Activated CD4-positive, alpha-beta memory T cell treated with anti-CD3 and anti-CD28 coated beads for 36 hours (primary cell): ENCODE measurements at regions not wholly inside any gene's neighbourhood (a gene's known extent, or its start where the extent isn't known, plus 50 kb on each side); places are given as distances from the start of the nearest gene placed in this dataset.

ENCODE experiments used
- CTCF ChIA-PET: fragments of 350-600 bp; sonication (Branson Sonifier 250); formaldehyde crosslinking; loops from one replicate; lab custom pipeline; 2021; ENCODE audit warnings: antibody characterized with exemption, inconsistent platforms; lab: Charles Lee
- POLR2A ChIA-PET: fragments of 350-600 bp; sonication (Branson Sonifier 250); formaldehyde crosslinking; loops from one replicate; lab custom pipeline; 2021; ENCODE audit warnings: antibody characterized with exemption; lab: Charles Lee
- DNase-seq: peaks from one replicate; pipeline ENCODE4 v3.0.0-alpha.2; 2020
- H3K27ac Mint-ChIP-seq: one replicate; pipeline ENCODE4 v1.8.0; 2021; ENCODE audit warnings: mixed read lengths
- H3K27me3 Mint-ChIP-seq: one replicate; pipeline ENCODE4 v1.8.0; 2021; ENCODE audit warnings: mixed read lengths
- H3K36me3 Mint-ChIP-seq: one replicate; pipeline ENCODE4 v1.8.0; 2021; ENCODE audit warnings: mixed read lengths
- H3K4me1 Mint-ChIP-seq: one replicate; pipeline ENCODE4 v1.8.0; 2021; ENCODE audit warnings: low read depth, mixed read lengths
- H3K4me3 Mint-ChIP-seq: one replicate; pipeline ENCODE4 v1.8.0; 2021; ENCODE audit warnings: mild to moderate bottlenecking, mixed read lengths
- H3K9me3 Mint-ChIP-seq: one replicate; pipeline ENCODE4 v1.8.0; 2021; ENCODE audit warnings: mixed read lengths
- intact Hi-C: fragments of 100-400 bp; cut with micrococcal nuclease; formaldehyde crosslinking; loops from one replicate; pipeline ENCODE4 v1.15.1; 2023

DNA sequence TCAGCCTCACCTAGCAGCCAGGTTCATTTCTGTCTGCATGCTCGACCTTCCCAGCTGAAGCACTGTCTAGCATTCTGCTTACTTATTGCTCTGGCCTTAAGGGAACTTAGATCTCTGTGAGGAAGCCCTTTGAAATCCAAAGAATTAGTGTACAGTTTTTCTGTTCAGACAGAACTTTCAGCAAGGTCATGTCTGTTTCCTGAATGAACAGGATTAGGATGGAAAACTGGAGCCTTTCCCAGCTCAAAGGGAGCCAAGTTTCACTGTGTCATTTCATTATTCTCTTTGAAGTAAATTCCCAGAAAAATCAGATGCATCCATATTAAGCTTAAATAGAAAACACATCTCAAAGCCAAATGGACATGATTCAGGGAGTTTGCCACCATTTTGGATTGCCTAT is 457.3 kb upstream of the KCNMB2 start:
- H3K36me3 Mint-ChIP-seq, result no peaks in the 10 kb centered on the region

DNA sequence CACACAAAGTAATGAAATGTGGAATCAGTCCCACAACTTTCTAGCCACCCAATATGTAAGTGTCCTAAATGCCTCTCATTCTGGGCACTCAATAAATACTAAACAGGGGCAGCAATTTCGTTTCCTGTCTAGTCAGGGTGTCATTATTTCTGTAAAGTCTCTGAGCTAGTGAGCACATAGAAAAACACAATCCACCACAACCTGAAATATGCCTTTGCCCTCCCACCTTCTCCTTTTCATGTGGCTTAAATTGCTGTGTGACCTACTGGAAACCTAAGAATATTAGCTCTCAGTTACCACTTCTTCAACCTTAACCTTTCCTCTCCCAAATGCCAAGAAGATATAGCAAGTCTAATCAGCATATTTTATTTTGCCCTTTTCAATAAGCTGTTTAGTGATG is 456.3 kb upstream of the KCNMB2 start:
- POLR2A ChIA-PET, result no interaction called here
- intact Hi-C loops, result no loop called here
- H3K27me3 Mint-ChIP-seq, result no peaks in the 10 kb centered on the region

More for the DNA sequence above, 457.3 kb upstream of the KCNMB2 start:
- ChIA-PET POLR2A (no interaction called here), CTCF (no interaction called here)
- intact Hi-C loops, result no loop called here
- H3K4me1 Mint-ChIP-seq, result peaks cover 6% of the 10 kb centered on the region
- no peaks in the 10 kb centered on the region for H3K9me3 Mint-ChIP-seq
- no peak overlapping the region for H3K4me3 Mint-ChIP-seq
- H3K27me3 Mint-ChIP-seq, result no peaks in the 10 kb centered on the region
- H3K27ac Mint-ChIP-seq, result no peak overlapping the region
- no peak for DNase-seq

DNA sequence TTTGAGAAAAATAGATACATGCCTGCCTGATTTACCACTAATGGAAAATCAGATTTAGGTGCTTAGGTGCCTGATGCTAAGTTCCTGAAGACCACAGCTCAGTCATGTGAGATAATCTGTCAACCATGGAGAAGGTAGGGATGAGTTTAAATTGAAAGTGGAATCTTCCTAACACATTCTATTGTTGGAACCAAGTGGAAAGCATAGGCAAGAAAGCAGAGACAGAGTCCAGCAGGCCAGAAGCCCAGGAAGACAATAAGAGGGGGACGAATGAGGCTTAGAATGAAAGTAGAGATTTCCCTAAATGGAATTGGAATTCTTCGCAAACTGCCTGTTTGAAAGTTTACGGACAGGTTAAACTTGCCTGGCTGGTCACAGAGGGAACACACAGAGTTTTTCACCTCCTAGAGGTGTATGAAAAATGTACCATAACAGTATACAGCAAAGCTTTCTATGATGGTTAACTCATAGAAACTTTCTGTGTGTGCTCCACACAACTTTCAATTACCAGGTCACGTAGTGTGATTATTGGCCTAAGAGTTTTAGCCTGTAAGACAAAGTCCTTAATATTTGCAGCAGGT is 453.8 kb upstream of the KCNMB2 start:
- H3K36me3 Mint-ChIP-seq, result no peaks in the 10 kb centered on the region
- no peaks in the 10 kb centered on the region for H3K27me3 Mint-ChIP-seq
- POLR2A ChIA-PET, result no interaction called here
- no peak overlapping the region for H3K27ac Mint-ChIP-seq
- H3K4me3 Mint-ChIP-seq, result no peak overlapping the region
- H3K9me3 Mint-ChIP-seq, result no peaks in the 10 kb centered on the region
- CTCF ChIA-PET, result no interaction called here
- intact Hi-C loops, result no loop called here
- no peak for DNase-seq
- peaks cover 23% of the 10 kb centered on the region for H3K4me1 Mint-ChIP-seq

More for the DNA sequence above, 456.3 kb upstream of the KCNMB2 start:
- Mint-ChIP-seq H3K4me3 (no peak overlapping the region), H3K27ac (no peak overlapping the region), H3K9me3 (no peaks in the 10 kb centered on the region), H3K36me3 (no peaks in the 10 kb centered on the region), H3K4me1 (peaks cover 15% of the 10 kb centered on the region)
- no peak for DNase-seq
- CTCF ChIA-PET, result interaction anchor here (0.6 kb wide), 1 partner anchor 295 kb away, joined by 3 read pairs; no protein-coding TSS in a partner anchor

DNA sequence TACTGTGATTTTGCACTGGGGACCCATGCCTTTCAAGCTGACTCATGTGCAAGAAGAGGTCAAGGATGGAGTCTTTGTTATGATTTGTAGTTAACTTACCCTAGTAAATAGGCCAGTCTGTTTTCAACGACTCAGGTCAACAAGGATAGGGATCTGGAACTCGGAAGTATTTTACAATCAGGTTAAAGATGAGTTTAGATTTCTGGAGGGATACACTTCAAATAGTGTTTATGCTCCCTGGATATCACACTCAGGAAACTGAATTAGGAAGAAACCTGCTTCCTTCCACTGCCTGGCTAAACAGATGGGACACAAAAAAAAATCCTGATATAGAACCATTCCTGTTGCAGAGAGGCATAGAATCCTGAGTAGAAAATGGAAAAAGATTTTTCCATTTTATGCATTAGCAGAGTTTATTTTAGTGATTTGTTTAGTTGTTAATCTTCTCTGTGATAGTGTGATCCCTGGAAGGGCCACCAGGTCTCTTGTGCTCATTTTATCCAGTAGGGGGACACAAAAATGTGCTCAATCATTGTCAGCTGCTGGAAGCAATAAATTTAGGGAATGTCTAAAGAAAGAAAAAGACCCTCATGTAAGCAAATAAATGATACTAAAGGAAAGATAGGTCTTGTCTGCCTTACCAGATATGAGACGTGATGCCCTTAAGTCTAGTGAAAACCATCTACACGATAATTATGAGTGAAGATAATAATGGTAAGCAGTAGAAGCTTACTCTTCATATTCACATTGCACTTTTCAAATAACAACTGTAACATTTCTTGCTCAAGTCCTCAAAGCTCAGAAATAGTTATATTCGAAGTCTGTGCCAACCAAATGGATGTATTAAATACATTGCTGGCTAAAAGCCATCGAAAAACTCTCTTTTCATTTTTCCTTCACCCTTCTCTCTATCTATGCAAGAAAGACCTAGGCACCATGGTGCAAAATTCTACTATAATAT is 452.1 kb upstream of the KCNMB2 start:
- POLR2A ChIA-PET, result interaction anchor here (0.5 kb wide), 1 partner anchor 78 kb away, joined by 3 read pairs; no protein-coding TSS in a partner anchor
- no peak overlapping the region for H3K4me3 Mint-ChIP-seq

DNA sequence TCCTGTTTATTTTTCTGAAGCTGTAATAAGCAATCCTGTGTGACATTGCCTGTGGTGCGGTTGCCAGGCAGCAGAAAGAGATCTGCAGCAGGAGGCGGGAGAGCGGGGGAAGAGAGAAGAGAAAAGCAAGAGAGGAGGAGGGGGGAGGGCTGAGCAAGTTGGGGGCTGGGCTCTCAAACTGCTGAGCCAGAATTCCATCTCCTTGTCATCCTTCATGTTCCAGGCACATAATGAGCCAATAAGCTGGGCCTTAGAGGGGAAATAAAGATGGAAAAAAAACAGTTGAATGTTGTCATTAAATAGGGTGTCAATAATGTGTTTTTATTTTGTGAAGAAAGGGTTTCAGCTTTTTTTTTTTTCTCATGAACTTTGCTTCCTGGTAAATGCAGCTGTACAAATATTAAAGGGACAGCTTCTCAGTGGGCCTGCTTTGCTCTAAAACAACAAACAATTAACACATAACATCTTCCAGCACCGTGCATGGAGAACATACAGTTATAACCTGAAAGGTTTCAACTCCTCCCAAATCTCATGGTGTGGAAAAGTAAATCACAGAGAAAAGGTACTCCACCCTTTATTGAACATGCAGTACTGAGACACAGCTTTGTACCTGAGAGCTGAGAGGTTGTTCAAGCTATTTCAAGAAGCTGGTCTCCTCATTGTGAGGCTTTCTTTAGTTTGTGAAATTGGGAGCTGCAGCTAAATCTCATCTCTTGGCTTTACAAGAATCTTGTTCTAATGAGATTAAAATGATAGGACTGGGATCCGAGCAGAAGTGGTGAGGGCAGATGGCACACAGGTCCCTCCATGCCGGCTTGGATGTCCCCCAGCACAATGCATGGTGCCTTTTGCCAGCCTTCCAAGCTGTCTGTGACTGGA is 451.1 kb upstream of the KCNMB2 start:
- Mint-ChIP-seq H3K27ac (no peak overlapping the region), H3K4me3 (no peak overlapping the region), H3K4me1 (peaks cover 20% of the 10 kb centered on the region), H3K27me3 (no peaks in the 10 kb centered on the region), H3K36me3 (no peaks in the 10 kb centered on the region), H3K9me3 (no peaks in the 10 kb centered on the region)
- POLR2A ChIA-PET, result interaction anchor here (0.5 kb wide), 1 partner anchor 79 kb away, joined by 3 read pairs; no protein-coding TSS in a partner anchor
- intact Hi-C loops, result no loop called here
- peak; percentile 43 for DNase-seq
- CTCF ChIA-PET, result interaction anchor here (0.6 to 1.1 kb wide), 3 partner anchors 12 to 549 kb away, joined by 3 read pairs; no protein-coding TSS in a partner anchor

More for the DNA sequence above, 452.1 kb upstream of the KCNMB2 start:
- H3K9me3 Mint-ChIP-seq, result no peaks in the 10 kb centered on the region
- no peak overlapping the region for H3K27ac Mint-ChIP-seq
- no peak for DNase-seq
- peaks cover 23% of the 10 kb centered on the region for H3K4me1 Mint-ChIP-seq
- H3K36me3 Mint-ChIP-seq, result no peaks in the 10 kb centered on the region
- intact Hi-C loops, result no loop called here
- no peaks in the 10 kb centered on the region for H3K27me3 Mint-ChIP-seq
- CTCF ChIA-PET, result interaction anchor here (0.6 to 1.1 kb wide), 3 partner anchors 13 to 548 kb away, joined by 3 read pairs; no protein-coding TSS in a partner anchor

DNA sequence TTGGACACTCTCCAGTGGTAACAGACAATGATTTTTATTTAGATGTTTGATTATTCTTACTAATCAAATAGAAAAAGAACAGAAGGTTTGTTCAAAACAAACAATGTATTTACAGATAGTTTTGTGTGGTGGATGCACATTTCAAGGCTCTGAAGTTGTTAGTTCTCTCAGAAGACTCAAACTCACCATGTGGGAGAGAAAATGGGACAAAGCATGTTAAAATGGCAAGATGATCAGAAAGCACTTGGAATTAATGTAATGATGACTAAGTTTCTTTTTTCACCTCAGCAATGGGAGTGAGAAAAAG is 450.5 kb upstream of the KCNMB2 start:
- CTCF ChIA-PET, result no interaction called here
- intact Hi-C loops, result no loop called here
- Mint-ChIP-seq H3K4me3 (no peak overlapping the region), H3K36me3 (no peaks in the 10 kb centered on the region), H3K27me3 (no peaks in the 10 kb centered on the region), H3K27ac (no peak overlapping the region), H3K9me3 (no peaks in the 10 kb centered on the region), H3K4me1 (peaks cover 20% of the 10 kb centered on the region)
- POLR2A ChIA-PET, result no interaction called here
- no peak for DNase-seq

DNA sequence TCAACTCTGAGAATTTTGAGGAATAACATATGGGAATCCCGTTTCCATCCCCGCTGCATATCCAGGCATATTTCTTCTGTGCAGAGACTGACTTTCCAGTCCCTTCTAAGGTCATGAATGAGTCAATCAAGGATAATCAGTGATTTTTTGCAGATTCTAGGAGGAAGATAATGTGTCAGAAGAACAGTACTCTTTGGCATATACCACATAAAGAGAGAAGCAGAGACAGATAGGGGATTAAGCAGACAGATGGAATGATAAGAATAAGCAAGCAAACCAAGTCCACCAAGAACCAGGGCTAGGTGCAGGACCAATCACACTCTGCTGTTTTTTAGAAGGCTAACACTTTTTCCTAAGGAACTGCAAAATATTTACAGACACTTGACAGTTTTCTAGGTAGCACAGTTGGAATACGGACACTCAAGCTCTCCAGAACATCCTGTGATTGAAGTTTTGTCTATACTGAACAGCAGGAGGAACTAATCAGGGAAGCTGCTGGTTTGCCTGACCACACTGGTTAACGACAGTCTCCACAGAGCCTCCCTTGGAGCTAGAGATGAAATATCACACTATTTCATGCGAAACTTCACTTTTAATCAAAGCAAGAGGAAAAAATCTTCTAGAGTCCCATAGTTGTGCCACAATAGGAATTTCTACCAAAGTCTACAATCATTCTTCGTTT is 450.0 kb upstream of the KCNMB2 start:
- H3K9me3 Mint-ChIP-seq, result peaks cover 3% of the 10 kb centered on the region
- H3K4me1 Mint-ChIP-seq, result peaks cover 20% of the 10 kb centered on the region
- intact Hi-C loops, result no loop called here
- no peaks in the 10 kb centered on the region for H3K27me3 Mint-ChIP-seq
- ChIA-PET POLR2A (no interaction called here), CTCF (no interaction called here)
- DNase-seq, result no peak
- no peaks in the 10 kb centered on the region for H3K36me3 Mint-ChIP-seq
- H3K4me3 Mint-ChIP-seq, result no peak overlapping the region
- no peak overlapping the region for H3K27ac Mint-ChIP-seq

DNA sequence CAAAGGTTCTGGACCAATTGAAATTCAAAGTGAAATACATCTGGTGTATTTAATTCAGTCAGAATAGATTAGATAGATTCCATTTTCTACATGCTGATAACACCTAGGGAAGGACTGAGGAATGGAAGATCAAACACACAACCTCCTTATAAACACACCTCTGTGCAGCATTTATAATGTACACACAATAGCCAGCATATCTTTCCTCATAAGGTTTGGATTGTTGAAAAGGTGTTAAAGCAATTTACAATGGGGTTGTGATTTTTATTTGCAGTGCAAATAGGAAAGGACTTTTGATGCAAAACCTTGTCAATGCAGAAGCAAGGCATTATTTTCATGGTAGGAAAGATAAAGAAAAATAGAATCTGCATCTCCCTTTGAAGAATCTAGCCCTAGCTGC is 448.9 kb upstream of the KCNMB2 start:
- peaks cover 4% of the 10 kb centered on the region for H3K36me3 Mint-ChIP-seq
- H3K27ac Mint-ChIP-seq, result no peak overlapping the region
- H3K9me3 Mint-ChIP-seq, result peaks cover 11% of the 10 kb centered on the region
- H3K4me1 Mint-ChIP-seq, result peaks cover 20% of the 10 kb centered on the region
- POLR2A ChIA-PET, result no interaction called here
- CTCF ChIA-PET, result no interaction called here
- H3K27me3 Mint-ChIP-seq, result no peaks in the 10 kb centered on the region
- no peak for DNase-seq
- no peak overlapping the region for H3K4me3 Mint-ChIP-seq
- intact Hi-C loops, result no loop called here

DNA sequence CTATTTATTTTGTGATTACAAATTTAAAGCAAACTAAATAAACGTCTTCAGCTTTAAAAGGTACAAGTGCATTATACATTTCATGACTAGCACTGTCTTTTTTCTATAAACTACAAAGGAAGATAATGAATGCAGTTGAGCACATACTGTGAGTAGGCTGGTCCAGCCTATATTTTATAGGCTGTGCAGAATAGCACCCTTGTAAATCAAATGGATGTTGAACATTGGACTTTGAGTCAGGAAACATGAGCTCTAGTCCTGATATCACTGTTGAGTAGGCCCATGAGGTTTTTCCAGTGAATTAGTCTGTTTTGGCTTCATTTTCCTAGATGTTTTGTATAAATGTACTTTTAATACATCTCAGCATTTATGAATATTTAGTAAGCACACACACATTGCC is 447.3 kb upstream of the KCNMB2 start:
- H3K4me3 Mint-ChIP-seq, result no peak overlapping the region
- H3K9me3 Mint-ChIP-seq, result peaks cover 23% of the 10 kb centered on the region
- ChIA-PET POLR2A (no interaction called here), CTCF (no interaction called here)
- intact Hi-C loops, result no loop called here
- H3K27me3 Mint-ChIP-seq, result no peaks in the 10 kb centered on the region
- DNase-seq, result no peak
- H3K36me3 Mint-ChIP-seq, result peaks cover 5% of the 10 kb centered on the region
- peaks cover 20% of the 10 kb centered on the region for H3K4me1 Mint-ChIP-seq
- no peak overlapping the region for H3K27ac Mint-ChIP-seq

DNA sequence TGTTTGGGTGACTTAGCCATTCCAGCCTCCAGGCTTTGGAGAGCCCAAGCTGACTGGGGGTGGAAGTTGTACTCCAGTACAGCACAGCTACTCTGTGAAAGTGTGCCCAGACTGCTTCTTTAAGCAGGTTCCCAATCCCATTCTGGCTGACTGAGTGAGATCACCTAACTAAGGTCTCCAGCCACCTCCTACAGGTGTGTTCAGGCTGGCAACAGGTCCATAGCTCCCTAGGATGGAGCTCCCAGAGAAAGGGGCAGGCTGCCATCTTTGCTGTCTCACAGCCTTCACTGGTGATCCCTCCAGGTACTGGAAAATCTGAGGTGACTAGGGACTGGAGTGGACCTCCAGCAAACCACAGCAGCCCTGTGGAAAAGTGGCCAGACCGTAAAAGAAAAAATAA is 445.3 kb upstream of the KCNMB2 start:
- H3K36me3 Mint-ChIP-seq, result peaks cover 5% of the 10 kb centered on the region
- CTCF ChIA-PET, result no interaction called here

DNA sequence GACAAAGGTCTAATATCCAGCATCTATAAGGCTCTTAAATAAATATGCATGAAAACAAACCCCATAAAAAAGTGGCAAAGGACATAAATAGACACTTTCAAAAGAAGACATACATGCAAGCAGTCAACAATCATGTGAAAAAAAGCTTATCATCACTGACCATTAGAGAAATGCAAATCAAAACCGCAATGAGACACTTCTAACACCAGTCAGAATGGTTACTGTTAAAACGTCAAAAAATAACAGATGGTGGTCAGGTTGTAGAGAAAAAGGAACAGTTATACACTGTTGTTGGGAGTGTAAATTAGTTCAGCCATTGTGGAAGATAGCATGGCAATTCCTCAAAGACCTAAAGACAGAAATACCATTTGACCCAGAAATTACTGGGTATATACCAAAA is 440.7 kb upstream of the KCNMB2 start:
- Mint-ChIP-seq H3K9me3 (peaks cover 27% of the 10 kb centered on the region), H3K36me3 (peaks cover 5% of the 10 kb centered on the region), H3K4me3 (no peak overlapping the region), H3K4me1 (no peaks in the 10 kb centered on the region), H3K27ac (no peak overlapping the region), H3K27me3 (no peaks in the 10 kb centered on the region)
- DNase-seq, result no peak
- CTCF ChIA-PET, result no interaction called here
- intact Hi-C loops, result no loop called here
- POLR2A ChIA-PET, result no interaction called here

More for the DNA sequence above, 445.3 kb upstream of the KCNMB2 start:
- intact Hi-C loops, result no loop called here
- Mint-ChIP-seq H3K27ac (no peak overlapping the region), H3K9me3 (peaks cover 27% of the 10 kb centered on the region), H3K27me3 (no peaks in the 10 kb centered on the region), H3K4me3 (no peak overlapping the region), H3K4me1 (peaks cover 3% of the 10 kb centered on the region)
- DNase-seq, result no peak
- POLR2A ChIA-PET, result no interaction called here
